PC-9 (cell line): ENCODE measurements at regions not wholly inside any gene's neighbourhood (a gene's known extent, or its start where the extent isn't known, plus 50 kb on each side); places are given as distances from the start of the nearest gene placed in this dataset.

Source experiments
- BruUV-seq: library from RNA; stranded (reverse); fragments of 400-500 nt; replicated peaks from 2 replicates; lab custom pipeline; 2021; lab: Mats Ljungman, UMichigan
- CTCF ChIA-PET: fragments of 300-600 bp; sonication (Branson Sonifier 250); formaldehyde crosslinking; loops from one replicate; lab custom pipeline; 2022; ENCODE audit warnings: antibody characterized with exemption; lab: Charles Lee
- POLR2A ChIA-PET: fragments of 300-600 bp; sonication (Branson Sonifier 250); formaldehyde crosslinking; loops from one replicate; lab custom pipeline; 2022; ENCODE audit warnings: antibody characterized with exemption; ENCODE audit not compliant: unreplicated experiment; lab: Charles Lee
- DNase-seq, 2 experiments: peaks; one replicate each; pipeline versions ENCODE4 v3.0.0 to v3.0.0-alpha.2; 2015 to 2022; ENCODE audit warnings: mixed read lengths in 1 of 2
- H2AFZ ChIP-seq: fragments of 200-600 bp; sonication (generic); 2 replicates; pipeline ENCODE4 v1.8.1; 2017; ENCODE audit warnings: antibody characterized with exemption
- H3F3A ChIP-seq: fragments of 200-600 bp; sonication (generic); 2 replicates; pipeline ENCODE4 v1.8.1; 2017; ENCODE audit warnings: antibody characterized with exemption, mild to moderate bottlenecking, low read depth; ENCODE audit not compliant: insufficient read depth
- H3K27ac ChIP-seq: fragments of 200-600 bp; sonication (generic); 2 replicates; pipeline ENCODE4 v1.6.1; 2016; ENCODE audit warnings: mixed run types
- H3K27me3 ChIP-seq: fragments of 200-600 bp; sonication (generic); 2 replicates; pipeline ENCODE4 v1.6.1; 2016; ENCODE audit warnings: low read depth, mixed run types; ENCODE audit not compliant: insufficient read depth
- H3K36me3 ChIP-seq: fragments of 200-600 bp; sonication (generic); 2 replicates; pipeline ENCODE4 v1.6.1; 2016; ENCODE audit warnings: low read depth, mixed run types
- H3K4me1 ChIP-seq: fragments of 200-600 bp; sonication (generic); replicated peaks from 2 replicates; pipeline ENCODE4 v1.6.1; 2016; ENCODE audit warnings: mixed run types; ENCODE audit not compliant: insufficient read depth
- H3K4me2 ChIP-seq: fragments of 200-600 bp; sonication (generic); 2 replicates; pipeline ENCODE4 v1.6.1; 2017; ENCODE audit warnings: mixed run types
- H3K4me3 ChIP-seq: fragments of 200-600 bp; sonication (generic); 2 replicates; pipeline ENCODE4 v1.6.1; 2016; ENCODE audit warnings: mixed run types
- H3K79me2 ChIP-seq: fragments of 200-600 bp; sonication (generic); 2 replicates; pipeline ENCODE4 v1.6.1; 2017; ENCODE audit warnings: low read depth, mixed run types
- H3K9me2 ChIP-seq: fragments of 200-600 bp; sonication (generic); 2 replicates; pipeline ENCODE4 v1.8.1; 2017; ENCODE audit warnings: mild to moderate bottlenecking; ENCODE audit not compliant: insufficient read depth
- H3K9me3 ChIP-seq: fragments of 200-600 bp; sonication (generic); 2 replicates; pipeline ENCODE4 v1.8.1; 2016; ENCODE audit warnings: low read depth; ENCODE audit not compliant: insufficient read depth
- H4K20me1 ChIP-seq: fragments of 200-600 bp; sonication (generic); 2 replicates; pipeline ENCODE4 v1.8.1; 2017; ENCODE audit not compliant: insufficient read depth
- CTCF ChIP-seq: fragments of 200-600 bp; sonication (generic); conservative IDR thresholded peaks from 2 replicates; pipeline ENCODE4 v1.6.1; 2017; ENCODE audit warnings: mixed run types, antibody characterized with exemption, mild to moderate bottlenecking, moderate library complexity
- EZH2 ChIP-seq: fragments of 200-600 bp; sonication (generic); IDR thresholded peaks from 2 replicates; pipeline ENCODE4 v1.8.0; 2017; ENCODE audit warnings: antibody characterized with exemption, low read depth
- intact Hi-C: fragments of 100-400 bp; cut with micrococcal nuclease; formaldehyde crosslinking; loops from one replicate; pipeline ENCODE4 v1.10.0; 2022; ENCODE audit not compliant: unreplicated experiment

- DNase-seq: no peak
- no peaks in the 10 kb centered on the region for H3F3A ChIP-seq
- H3K36me3 ChIP-seq: no peaks in the 10 kb centered on the region
- no peaks in the 10 kb centered on the region for H3K27me3 ChIP-seq
- BruUV-seq: no TSS peak
- no peak overlapping the region for H3K4me2 ChIP-seq
- H3K4me3 ChIP-seq: no peak overlapping the region
- no peak overlapping the region for H2AFZ ChIP-seq
- TF ChIP-seq EZH2: no peak
- no peak for TF ChIP-seq CTCF
- ChIA-PET CTCF (no interaction called here), POLR2A (interaction anchor here (0.6 kb wide), 1 partner anchor 42 kb away, joined by 6 read pairs; no protein-coding TSS in a partner anchor)
- intact Hi-C loops: no loop called here
- H4K20me1 ChIP-seq: no peaks in the 10 kb centered on the region
- no peaks in the 10 kb centered on the region for H3K79me2 ChIP-seq
- H3K27ac ChIP-seq: no peak overlapping the region
- H3K9me3 ChIP-seq: no peaks in the 10 kb centered on the region
- no peaks in the 10 kb centered on the region for H3K4me1 ChIP-seq
- H3K9me2 ChIP-seq: no peaks in the 10 kb centered on the region
Observed at GRCh38 chr14:97578982-97579548, 781.9 kb downstream of the VRK1 start.

GRCh38 chr14:97581016-97581415 lies 783.8 kb downstream of the VRK1 start:
- Histone ChIP-seq H3K4me1 (no peaks in the 10 kb centered on the region), H3K9me3 (no peaks in the 10 kb centered on the region), H3K36me3 (no peaks in the 10 kb centered on the region), H3K27ac (no peak overlapping the region), H4K20me1 (no peaks in the 10 kb centered on the region), H2AFZ (no peak overlapping the region), H3K4me3 (no peak overlapping the region), H3K4me2 (no peak overlapping the region), H3K27me3 (no peaks in the 10 kb centered on the region), H3F3A (no peaks in the 10 kb centered on the region), H3K79me2 (no peaks in the 10 kb centered on the region), H3K9me2 (no peaks in the 10 kb centered on the region)
- CTCF ChIA-PET: no interaction called here
- DNase-seq: no peak
- POLR2A ChIA-PET: no interaction called here
- intact Hi-C loops: no loop called here
- TF ChIP-seq EZH2 (no peak), CTCF (no peak)
- no TSS peak for BruUV-seq

GRCh38 chr14:97582022-97582421 lies 784.8 kb downstream of the VRK1 start:
- Histone ChIP-seq H3K36me3 (no peaks in the 10 kb centered on the region), H3K4me3 (no peak overlapping the region), H3K79me2 (no peaks in the 10 kb centered on the region), H3K9me3 (no peaks in the 10 kb centered on the region), H4K20me1 (no peaks in the 10 kb centered on the region), H3K27me3 (no peaks in the 10 kb centered on the region), H2AFZ (no peak overlapping the region), H3K9me2 (no peaks in the 10 kb centered on the region), H3K27ac (no peak overlapping the region), H3K4me1 (no peaks in the 10 kb centered on the region), H3K4me2 (no peak overlapping the region), H3F3A (no peaks in the 10 kb centered on the region)
- no TSS peak for BruUV-seq
- CTCF ChIA-PET: no interaction called here
- intact Hi-C loops: no loop called here
- TF ChIP-seq EZH2 (no peak), CTCF (no peak)
- DNase-seq: no peak
- POLR2A ChIA-PET: no interaction called here
